Activated CD4-positive, alpha-beta memory T cell treated with anti-CD3 and anti-CD28 coated beads, Interleukin-2, amount 10 ng/mL, durations not matched to agents 7 days and 5 days (primary cell): ENCODE measurements at regions not wholly inside any gene's neighbourhood (a gene's known extent, or its start where the extent isn't known, plus 50 kb on each side); places are given as distances from the start of the nearest gene placed in this dataset.

Experiments used
- CTCF ChIA-PET: fragments of 350-600 bp; sonication (Branson Sonifier 250); formaldehyde crosslinking; loops from one replicate; lab custom pipeline; 2021; ENCODE audit warnings: antibody characterized with exemption, inconsistent platforms; lab: Charles Lee
- POLR2A ChIA-PET: fragments of 350-600 bp; sonication (Branson Sonifier 250); formaldehyde crosslinking; loops from one replicate; lab custom pipeline; 2021; ENCODE audit warnings: antibody characterized with exemption; lab: Charles Lee
- DNase-seq: peaks from one replicate; pipeline ENCODE4 v3.0.0-alpha.2; 2020
- H3K27ac Mint-ChIP-seq: one replicate; pipeline ENCODE4 v1.8.0; 2021; ENCODE audit warnings: mild to moderate bottlenecking, mixed read lengths
- H3K27me3 Mint-ChIP-seq: one replicate; pipeline ENCODE4 v1.8.0; 2021; ENCODE audit warnings: mixed read lengths
- H3K36me3 Mint-ChIP-seq: one replicate; pipeline ENCODE4 v1.8.0; 2021; ENCODE audit warnings: low read depth, mixed read lengths
- H3K4me1 Mint-ChIP-seq: one replicate; pipeline ENCODE4 v1.8.0; 2021; ENCODE audit warnings: mixed read lengths
- H3K4me3 Mint-ChIP-seq: one replicate; pipeline ENCODE4 v1.8.0; 2021; ENCODE audit warnings: mild to moderate bottlenecking, mixed read lengths
- H3K9me3 Mint-ChIP-seq: one replicate; pipeline ENCODE4 v1.8.0; 2021; ENCODE audit warnings: mixed read lengths

DNA sequence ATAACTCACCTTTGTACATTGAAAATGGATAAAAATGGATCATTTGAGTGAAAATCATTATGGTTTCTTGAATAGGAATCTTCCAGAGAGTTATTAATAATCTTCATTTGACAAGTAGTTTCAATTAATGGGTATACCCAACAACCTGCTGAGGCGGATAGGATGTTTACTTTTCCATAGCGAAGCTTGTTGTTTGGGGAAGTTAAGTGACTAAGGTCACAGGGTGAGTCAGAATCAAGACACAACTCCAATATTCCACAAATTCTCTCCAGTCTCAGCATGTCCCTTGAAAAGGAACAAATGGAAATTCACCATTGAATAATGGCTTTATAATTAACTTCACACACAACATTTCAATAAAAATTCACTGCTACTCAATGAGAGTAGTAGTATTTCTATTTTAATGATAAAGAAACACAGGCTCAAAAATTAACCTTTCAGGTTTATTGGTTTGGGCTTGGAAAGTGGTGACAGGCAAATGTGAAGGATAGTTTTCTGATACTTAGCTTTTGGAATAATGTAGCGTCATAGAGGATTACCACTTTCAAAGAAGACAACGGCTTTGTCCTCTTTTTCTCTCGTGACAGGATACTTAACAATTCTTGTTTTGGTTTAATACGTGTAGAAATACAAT lies 211.3 kb downstream of the GPD2 start:
- Mint-ChIP-seq H3K4me3 (no peak overlapping the region), H3K9me3 (no peaks in the 10 kb centered on the region), H3K4me1 (no peaks in the 10 kb centered on the region), H3K36me3 (no peaks in the 10 kb centered on the region), H3K27me3 (peaks cover 1% of the 10 kb centered on the region), H3K27ac (no peak overlapping the region)
- no peak for DNase-seq
- POLR2A ChIA-PET = no interaction called here
- CTCF ChIA-PET = no interaction called here

DNA sequence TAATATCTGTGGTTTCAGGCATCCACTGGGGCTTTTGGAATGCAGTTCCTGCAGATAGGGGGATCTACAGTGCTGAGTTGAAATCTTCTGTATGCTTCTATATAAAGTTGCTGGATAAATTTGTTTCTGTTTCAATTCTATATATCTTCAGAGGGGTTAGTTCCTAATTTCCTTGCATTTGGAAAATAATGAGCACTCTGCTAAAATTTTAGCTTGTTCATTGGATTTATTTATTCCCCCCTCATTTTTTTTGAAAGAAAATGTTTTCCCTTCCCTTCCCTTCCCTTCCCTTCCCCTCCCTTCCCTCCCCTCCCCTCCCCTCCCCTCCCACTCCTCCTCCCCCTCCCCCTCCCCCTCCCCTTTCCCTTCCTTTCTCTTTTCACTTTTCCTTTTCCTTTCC lies 212.3 kb downstream of the GPD2 start:
- no peaks in the 10 kb centered on the region for H3K4me1 Mint-ChIP-seq
- peaks cover 1% of the 10 kb centered on the region for H3K27me3 Mint-ChIP-seq
- no peak overlapping the region for H3K27ac Mint-ChIP-seq
- DNase-seq = no peak
- no peaks in the 10 kb centered on the region for H3K36me3 Mint-ChIP-seq
- CTCF ChIA-PET = no interaction called here
- POLR2A ChIA-PET = no interaction called here
- H3K4me3 Mint-ChIP-seq = no peak overlapping the region
- H3K9me3 Mint-ChIP-seq = no peaks in the 10 kb centered on the region

DNA sequence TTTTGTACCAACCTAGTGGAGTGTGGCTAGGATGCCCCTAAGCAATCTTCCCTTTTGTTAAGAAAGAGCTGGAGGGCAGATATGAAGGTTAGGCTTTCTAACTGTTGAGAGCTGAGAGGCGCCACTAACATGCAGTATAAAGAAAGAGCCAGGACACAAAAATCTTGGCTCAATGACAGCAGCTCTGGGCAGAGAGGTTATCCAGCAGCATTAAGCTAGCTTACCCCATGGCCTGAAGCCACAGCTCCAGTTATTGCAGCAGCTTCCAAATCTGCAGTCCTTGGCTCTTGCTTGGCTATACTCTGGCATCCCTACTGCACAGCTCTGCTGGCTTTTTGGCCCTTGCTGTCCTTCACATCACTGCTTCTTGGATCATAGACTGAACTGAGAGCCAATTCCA lies 213.4 kb downstream of the GPD2 start:
- peaks cover 1% of the 10 kb centered on the region for H3K27me3 Mint-ChIP-seq
- H3K4me3 Mint-ChIP-seq = no peak overlapping the region
- ChIA-PET POLR2A (no interaction called here), CTCF (no interaction called here)
- DNase-seq = no peak
- H3K4me1 Mint-ChIP-seq = no peaks in the 10 kb centered on the region
- no peaks in the 10 kb centered on the region for H3K9me3 Mint-ChIP-seq
- H3K27ac Mint-ChIP-seq = no peak overlapping the region
- H3K36me3 Mint-ChIP-seq = no peaks in the 10 kb centered on the region

DNA sequence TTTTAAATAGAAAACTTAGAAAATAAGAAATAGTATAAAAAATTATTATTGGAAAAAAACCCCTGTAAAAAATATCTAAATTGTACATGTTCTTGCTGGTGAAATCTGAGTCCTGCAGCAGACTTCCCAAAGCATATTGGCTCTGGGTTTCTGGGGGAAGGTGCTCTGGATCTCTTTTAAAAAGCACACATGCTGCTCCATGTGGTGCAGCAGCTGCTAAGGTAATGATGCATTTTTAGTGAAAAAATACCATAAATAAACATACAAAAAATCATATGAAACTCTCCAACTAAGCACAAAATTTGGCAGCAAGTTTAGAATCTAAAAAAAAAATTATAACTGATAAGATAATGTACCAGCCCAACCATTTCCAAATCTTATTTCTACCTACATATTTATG lies 216.5 kb downstream of the GPD2 start:
- no peaks in the 10 kb centered on the region for H3K4me1 Mint-ChIP-seq
- no peak for DNase-seq
- ChIA-PET CTCF (no interaction called here), POLR2A (no interaction called here)
- no peak overlapping the region for H3K4me3 Mint-ChIP-seq
- H3K9me3 Mint-ChIP-seq = no peaks in the 10 kb centered on the region
- H3K36me3 Mint-ChIP-seq = no peaks in the 10 kb centered on the region
- H3K27me3 Mint-ChIP-seq = no peaks in the 10 kb centered on the region
- H3K27ac Mint-ChIP-seq = no peak overlapping the region

DNA sequence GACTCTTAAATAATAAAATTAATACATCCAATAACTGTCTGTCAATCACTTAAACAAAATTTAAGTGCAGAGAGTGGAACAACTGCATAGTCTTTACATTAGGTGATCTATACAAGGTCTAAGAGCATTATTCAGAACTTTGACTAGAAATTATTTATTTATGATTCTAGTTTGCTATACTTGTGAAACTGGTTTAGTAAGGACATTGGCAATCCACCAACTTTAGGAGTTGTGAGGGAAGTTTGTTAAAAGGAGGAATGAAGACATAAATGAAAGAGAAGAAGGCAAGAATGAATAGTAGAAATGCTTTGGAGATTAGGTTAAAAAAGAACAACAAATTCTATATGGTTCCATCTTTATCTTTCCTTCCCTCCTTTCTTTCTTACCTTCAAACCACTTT lies 217.5 kb downstream of the GPD2 start:
- Mint-ChIP-seq H3K9me3 (no peaks in the 10 kb centered on the region), H3K27ac (no peak overlapping the region), H3K27me3 (no peaks in the 10 kb centered on the region), H3K4me1 (no peaks in the 10 kb centered on the region), H3K36me3 (no peaks in the 10 kb centered on the region), H3K4me3 (no peak overlapping the region)
- DNase-seq = no peak
- POLR2A ChIA-PET = no interaction called here
- CTCF ChIA-PET = no interaction called here

DNA sequence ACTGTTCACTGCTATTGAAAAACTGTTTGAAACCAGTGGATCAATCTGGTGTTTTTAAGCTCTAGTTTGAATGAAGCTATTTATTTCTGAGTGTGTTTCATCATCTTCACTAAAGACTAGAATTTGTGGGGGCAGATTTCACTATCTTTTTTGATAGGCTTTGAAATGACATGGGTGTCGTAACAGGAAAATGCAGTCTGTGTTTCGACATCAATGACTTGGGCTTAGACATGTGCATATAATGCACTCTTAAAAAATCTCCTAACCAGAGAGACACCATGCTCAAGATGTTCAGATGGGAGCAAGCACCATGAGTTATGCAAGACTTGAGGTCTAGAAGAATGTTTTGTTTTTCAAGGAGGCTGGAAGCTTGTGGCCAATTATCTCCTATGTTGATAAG lies 221.6 kb downstream of the GPD2 start:
- DNase-seq = no peak
- CTCF ChIA-PET = no interaction called here
- Mint-ChIP-seq H3K4me3 (no peak overlapping the region), H3K27ac (no peak overlapping the region), H3K9me3 (no peaks in the 10 kb centered on the region), H3K27me3 (no peaks in the 10 kb centered on the region), H3K36me3 (no peaks in the 10 kb centered on the region), H3K4me1 (no peaks in the 10 kb centered on the region)
- POLR2A ChIA-PET = no interaction called here

DNA sequence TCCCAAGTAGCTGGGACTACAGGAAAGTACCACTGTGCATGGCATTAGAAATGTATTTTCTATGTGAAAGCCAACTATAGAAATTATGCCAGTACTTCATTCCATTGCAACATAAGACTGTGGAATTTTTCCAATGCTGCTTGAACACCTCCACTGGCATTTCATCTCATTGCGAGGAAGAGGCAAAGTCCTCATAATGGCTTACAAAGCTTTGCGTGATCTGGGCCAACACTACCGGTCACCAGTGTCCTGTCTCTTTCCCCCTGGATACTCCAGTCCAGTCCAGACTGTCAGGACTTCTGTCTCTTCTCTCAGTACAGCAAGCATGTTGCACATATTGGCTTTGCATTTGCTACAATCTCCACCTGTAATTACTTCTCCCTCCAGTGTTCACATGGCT lies 223.5 kb downstream of the GPD2 start:
- Mint-ChIP-seq H3K27ac (no peak overlapping the region), H3K36me3 (no peaks in the 10 kb centered on the region), H3K27me3 (no peaks in the 10 kb centered on the region), H3K4me1 (peaks cover 6% of the 10 kb centered on the region), H3K4me3 (no peak overlapping the region), H3K9me3 (no peaks in the 10 kb centered on the region)
- DNase-seq = no peak
- ChIA-PET POLR2A (no interaction called here), CTCF (no interaction called here)

DNA sequence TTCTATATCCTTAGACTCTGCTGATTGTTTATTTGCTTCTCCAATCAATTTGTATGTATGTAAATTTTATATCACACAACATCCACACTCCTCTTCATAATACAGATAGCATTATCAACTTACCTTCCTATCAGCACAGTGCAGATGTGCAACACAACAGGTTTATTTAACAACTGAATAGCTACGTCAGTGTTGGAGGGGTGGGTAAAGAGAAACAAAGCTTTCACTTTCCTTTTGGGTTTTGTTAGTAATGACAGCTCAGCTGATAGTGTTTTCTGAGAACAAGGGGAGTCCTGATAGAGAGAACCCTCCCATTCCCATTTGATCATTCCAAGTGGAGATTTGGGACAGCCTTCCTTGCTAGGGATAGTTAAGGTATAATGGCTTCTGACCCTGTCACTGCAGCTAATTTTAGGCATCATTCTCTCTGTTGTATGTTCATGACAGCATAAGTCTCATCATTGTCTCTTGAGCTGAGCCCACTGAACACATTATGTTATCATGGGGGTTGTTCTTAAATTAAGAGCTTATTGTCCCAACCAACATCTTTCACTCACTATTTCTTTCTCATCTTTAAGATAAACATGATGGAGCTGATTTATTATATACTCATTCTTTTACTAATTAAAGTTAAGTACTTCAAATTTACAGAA lies 227.7 kb downstream of the GPD2 start:
- H3K9me3 Mint-ChIP-seq = no peaks in the 10 kb centered on the region
- no peak for DNase-seq
- no peak overlapping the region for H3K4me3 Mint-ChIP-seq
- ChIA-PET POLR2A (interaction anchor here (1.1 kb wide), 1 partner anchor 323 kb away, joined by 3 read pairs; no protein-coding TSS in a partner anchor), CTCF (no interaction called here)
- H3K27ac Mint-ChIP-seq = no peak overlapping the region
- H3K36me3 Mint-ChIP-seq = no peaks in the 10 kb centered on the region
- no peaks in the 10 kb centered on the region for H3K27me3 Mint-ChIP-seq
- peaks cover 8% of the 10 kb centered on the region for H3K4me1 Mint-ChIP-seq

DNA sequence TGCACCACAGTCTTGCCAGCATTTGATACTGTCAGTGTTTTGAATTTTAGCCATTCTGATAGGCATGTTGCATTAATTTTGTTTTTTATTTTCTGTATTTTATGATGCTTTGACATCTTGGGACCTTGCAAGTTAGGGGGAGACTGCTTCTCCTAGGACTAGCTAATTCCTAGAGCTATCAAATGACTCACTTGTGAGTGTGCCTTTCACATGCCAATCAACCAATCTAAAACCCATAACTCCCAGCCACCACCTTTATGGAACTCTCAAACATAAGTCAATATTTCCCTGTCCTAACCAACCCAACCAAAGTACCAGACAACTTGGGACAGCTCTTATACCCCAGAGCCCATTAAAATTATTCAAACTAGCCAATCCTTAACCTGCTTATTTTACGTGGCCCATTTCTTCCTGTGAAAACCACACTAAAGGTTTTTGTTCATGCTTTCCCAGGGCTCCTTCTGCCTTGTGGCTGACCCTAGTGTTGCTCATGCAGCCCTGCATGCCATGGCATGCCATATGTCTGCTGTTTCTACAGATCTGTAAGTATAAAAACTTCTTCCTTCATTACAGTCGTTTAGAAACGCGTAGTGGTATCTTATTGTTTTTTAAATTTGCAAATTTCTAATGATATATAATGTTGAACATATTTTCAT lies 230.1 kb downstream of the GPD2 start:
- ChIA-PET CTCF (no interaction called here), POLR2A (no interaction called here)
- Mint-ChIP-seq H3K27me3 (no peaks in the 10 kb centered on the region), H3K4me3 (no peak overlapping the region), H3K9me3 (no peaks in the 10 kb centered on the region), H3K36me3 (no peaks in the 10 kb centered on the region), H3K27ac (no peak overlapping the region), H3K4me1 (peaks cover 8% of the 10 kb centered on the region)
- no peak for DNase-seq

DNA sequence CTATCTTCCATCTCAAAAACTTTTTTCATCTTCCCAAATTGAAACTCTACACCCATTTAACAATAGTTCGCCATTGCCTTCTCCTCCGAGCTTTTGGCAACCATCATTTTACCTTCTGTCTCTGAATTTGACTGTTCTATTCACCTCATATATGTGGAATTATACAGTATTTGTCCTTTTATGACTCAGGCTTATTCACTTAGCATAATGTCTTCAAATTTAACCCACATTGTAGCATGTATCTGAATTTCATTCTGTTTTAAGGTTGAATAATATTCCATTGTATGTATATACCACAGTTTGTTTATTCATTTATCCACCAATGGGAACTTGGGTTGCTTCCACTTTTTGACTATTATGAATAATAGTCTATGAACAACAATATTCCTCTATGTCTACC lies 233.9 kb downstream of the GPD2 start:
- no peak overlapping the region for H3K4me3 Mint-ChIP-seq
- POLR2A ChIA-PET = no interaction called here
- H3K9me3 Mint-ChIP-seq = no peaks in the 10 kb centered on the region
- no peaks in the 10 kb centered on the region for H3K36me3 Mint-ChIP-seq
- H3K27me3 Mint-ChIP-seq = peaks cover 2% of the 10 kb centered on the region
- no peak overlapping the region for H3K27ac Mint-ChIP-seq
- H3K4me1 Mint-ChIP-seq = peaks cover 2% of the 10 kb centered on the region
- no peak for DNase-seq
- CTCF ChIA-PET = no interaction called here

DNA sequence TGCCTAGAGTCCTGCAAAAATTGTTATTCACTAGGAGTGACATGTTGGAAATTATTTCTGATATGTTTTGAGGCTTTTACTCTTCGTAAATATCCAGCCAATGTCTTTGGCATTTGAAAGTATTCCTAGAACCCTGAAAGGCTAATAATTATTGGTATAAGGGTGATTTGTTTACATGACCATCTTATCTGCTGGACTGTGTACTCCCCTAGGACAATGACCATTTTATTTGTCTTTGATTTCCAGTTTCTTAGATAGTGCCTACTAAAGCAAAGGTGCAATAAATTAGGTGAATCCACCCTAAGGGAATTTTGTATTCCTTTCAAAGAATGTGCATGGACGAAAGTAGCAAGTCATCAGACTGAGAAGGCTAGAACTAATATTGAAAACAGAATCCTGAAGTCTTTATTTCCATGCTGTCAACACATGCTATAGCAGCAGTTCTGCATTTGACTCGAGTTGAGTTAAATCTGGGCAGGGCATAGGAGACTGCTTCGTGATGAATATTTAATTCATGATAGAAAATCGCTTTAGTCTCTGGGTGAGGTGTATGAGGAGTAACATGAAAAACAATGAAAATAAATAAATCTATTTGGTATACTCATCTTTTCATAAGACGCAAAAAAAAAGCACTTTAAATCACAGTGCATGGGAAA lies 235.7 kb downstream of the GPD2 start:
- Mint-ChIP-seq H3K27me3 (peaks cover 2% of the 10 kb centered on the region), H3K4me1 (no peaks in the 10 kb centered on the region), H3K4me3 (no peak overlapping the region), H3K27ac (no peak overlapping the region), H3K9me3 (no peaks in the 10 kb centered on the region), H3K36me3 (no peaks in the 10 kb centered on the region)
- DNase-seq = no peak
- ChIA-PET POLR2A (no interaction called here), CTCF (interaction anchor here (1.1 kb wide), 1 partner anchor 10 kb away, joined by 3 read pairs; no protein-coding TSS in a partner anchor)

DNA sequence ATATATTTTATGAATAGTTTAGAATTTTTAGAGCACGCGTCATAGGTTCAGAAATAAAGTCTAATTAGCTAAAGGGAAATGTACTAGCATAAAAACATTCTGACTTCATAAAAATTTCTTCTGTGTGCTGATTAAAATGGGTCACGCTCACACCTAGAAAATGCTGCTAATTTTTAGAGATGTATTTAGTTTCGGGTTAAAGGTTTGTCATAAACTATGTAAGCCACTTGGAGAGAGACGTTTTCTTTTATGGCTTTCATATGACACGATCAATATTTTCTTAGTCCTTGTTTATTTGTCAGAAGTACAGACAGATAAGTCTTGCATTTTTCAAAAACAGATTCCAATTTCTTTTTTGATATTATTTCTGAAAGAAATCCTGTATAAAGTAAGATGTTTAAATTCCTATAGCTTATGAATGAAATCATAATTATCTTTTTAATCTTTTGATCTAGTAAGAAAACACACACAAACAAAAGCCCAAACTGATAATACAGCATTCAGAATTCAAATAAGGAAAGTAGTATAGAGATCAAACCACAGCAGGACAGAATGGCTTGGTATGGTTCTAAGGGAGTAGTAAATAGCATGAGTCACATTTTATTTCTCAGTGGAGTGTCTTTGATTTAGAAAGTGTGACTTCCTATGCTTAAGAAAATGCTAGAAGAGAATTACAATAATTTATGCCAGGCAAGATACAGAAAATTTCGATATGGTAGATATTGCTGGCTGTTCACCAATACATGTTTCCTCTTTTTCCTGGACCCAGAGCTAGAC lies 236.6 kb downstream of the GPD2 start:
- ChIA-PET POLR2A (no interaction called here), CTCF (interaction anchor here (1.1 kb wide), 1 partner anchor 9 kb away, joined by 3 read pairs; no protein-coding TSS in a partner anchor)
- Mint-ChIP-seq H3K4me3 (no peak overlapping the region), H3K9me3 (no peaks in the 10 kb centered on the region), H3K27me3 (peaks cover 2% of the 10 kb centered on the region), H3K36me3 (no peaks in the 10 kb centered on the region), H3K27ac (no peak overlapping the region), H3K4me1 (no peaks in the 10 kb centered on the region)
- no peak for DNase-seq

DNA sequence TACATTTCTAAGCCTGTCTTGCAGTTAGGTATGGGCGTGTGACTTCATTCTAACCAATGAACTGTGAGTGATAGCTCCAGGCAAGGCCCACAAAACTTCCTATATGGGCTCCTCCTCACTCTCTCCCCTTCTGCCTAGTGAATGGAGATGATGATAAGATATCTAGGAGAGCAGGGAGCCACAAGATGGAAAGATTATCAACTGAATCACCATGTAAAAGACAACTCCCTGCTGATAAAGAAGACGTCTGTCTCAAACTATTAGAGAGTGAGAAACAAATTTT lies 237.1 kb downstream of the GPD2 start:
- H3K9me3 Mint-ChIP-seq = no peaks in the 10 kb centered on the region
- no peak for DNase-seq
- no peak overlapping the region for H3K27ac Mint-ChIP-seq
- ChIA-PET POLR2A (no interaction called here), CTCF (no interaction called here)
- H3K27me3 Mint-ChIP-seq = peaks cover 2% of the 10 kb centered on the region
- H3K4me1 Mint-ChIP-seq = no peaks in the 10 kb centered on the region
- no peak overlapping the region for H3K4me3 Mint-ChIP-seq
- H3K36me3 Mint-ChIP-seq = no peaks in the 10 kb centered on the region
